ENCODE measurements at regions not wholly inside any gene's neighbourhood (a gene's known extent, or its start where the extent isn't known, plus 50 kb on each side); places are given as distances from the start of the nearest gene placed in this dataset.
A peak's percentile ranks its signal among the peaks of the same experiment; 100 is the strongest.

GRCh38 chr20:56922497-56922896 is 293.4 kb downstream of the TFAP2C start:
- DNase-seq (ENCODE audit: low spot score) (no peak), FAIRE-seq (no peak)

GRCh38 chr20:56924292-56925081 is 295.4 kb downstream of the TFAP2C start:
- FAIRE-seq = no peak
- no peak for DNase-seq (ENCODE audit: low spot score)

GRCh38 chr20:56925082-56925830 is 296.1 kb downstream of the TFAP2C start:
- peak; percentile 50 for DNase-seq (ENCODE audit: low spot score)
- FAIRE-seq = no peak

- no peak for FAIRE-seq
- DNase-seq (ENCODE audit: low spot score) = peak; percentile 49
Measured at GRCh38 chr20:56925831-56926170, 296.7 kb downstream of the TFAP2C start.

- no peak for DNase-seq (ENCODE audit: low spot score)
- FAIRE-seq = peak; percentile 79
Measured at GRCh38 chr20:56926501-56926900, 297.4 kb downstream of the TFAP2C start.

- DNase-seq (ENCODE audit: low spot score) (no peak), FAIRE-seq (peak; percentile 27)
Measured at GRCh38 chr20:56927127-56927526, 298.0 kb downstream of the TFAP2C start.

- FAIRE-seq (no peak), DNase-seq (ENCODE audit: low spot score) (no peak)
Measured at GRCh38 chr20:56928007-56928406, 298.9 kb downstream of the TFAP2C start.

- no peak for DNase-seq (ENCODE audit: low spot score)
- no peak for FAIRE-seq
Measured at GRCh38 chr20:56929606-56930005, 300.5 kb downstream of the TFAP2C start.

- FAIRE-seq (no peak), DNase-seq (ENCODE audit: low spot score) (no peak)
Measured at GRCh38 chr20:56930876-56931275, 301.8 kb downstream of the TFAP2C start.

- FAIRE-seq (peak; percentile 30), DNase-seq (ENCODE audit: low spot score) (no peak)
Measured at GRCh38 chr20:56932575-56933330, 303.6 kb downstream of the TFAP2C start.

- DNase-seq (ENCODE audit: low spot score) (no peak), FAIRE-seq (no peak)
Measured at GRCh38 chr20:56933331-56933698, 304.2 kb downstream of the TFAP2C start.

- FAIRE-seq = no peak
- peak; percentile 44 for DNase-seq (ENCODE audit: low spot score)
Measured at GRCh38 chr20:56934888-56935287, 305.8 kb downstream of the TFAP2C start.

- FAIRE-seq (no peak), DNase-seq (ENCODE audit: low spot score) (no peak)
Measured at GRCh38 chr20:56940466-56940865, 311.4 kb downstream of the TFAP2C start.

GRCh38 chr20:56941101-56941686 is 312.1 kb downstream of the TFAP2C start:
- FAIRE-seq (no peak), DNase-seq (ENCODE audit: low spot score) (no peak)

- FAIRE-seq = no peak
Measured at GRCh38 chr20:56943946-56944945, 315.1 kb downstream of the TFAP2C start.

GRCh38 chr20:56945057-56945456 is 316.0 kb downstream of the TFAP2C start:
- FAIRE-seq (no peak), DNase-seq (ENCODE audit: low spot score) (no peak)

More at GRCh38 chr20:56943946-56944945, 315.1 kb downstream of the TFAP2C start:
- no peak for DNase-seq (ENCODE audit: low spot score)

- FAIRE-seq (no peak), DNase-seq (ENCODE audit: low spot score) (no peak)
Measured at GRCh38 chr20:56945901-56946300, 316.8 kb downstream of the TFAP2C start.

- FAIRE-seq (peak; percentile 35), DNase-seq (ENCODE audit: low spot score) (no peak)
Measured at GRCh38 chr20:56949318-56949717, 317.1 kb downstream of the BMP7 start.

GRCh38 chr20:56952258-56953047 is 314.0 kb downstream of the BMP7 start:
- DNase-seq (ENCODE audit: low spot score) (no peak), FAIRE-seq (no peak)
